ENCODE measurements at regions not wholly inside any gene's neighbourhood (a gene's known extent, or its start where the extent isn't known, plus 50 kb on each side); places are given as distances from the start of the nearest gene placed in this dataset.

- DNase-seq (ENCODE audit: extremely low spot score) = no peak
- ChIA-PET POLR2A (no interaction called here), CTCF (interaction anchor here (0.7 to 1.5 kb wide), 4 partner anchors 10 to 54 kb away, joined by 3 to 6 read pairs (median 4); no protein-coding TSS in a partner anchor)
- no peak for TF ChIP-seq CTCF (IDR thresholded peaks at IDR 0.05; ENCODE audit: control extremely low read depth, extremely low read depth, low read depth, missing control alignments)
Measured at GRCh38 chr3:8282541-8283165, 219.0 kb upstream of the LMCD1 start.

- no peak for DNase-seq (ENCODE audit: extremely low spot score)
- no peak for TF ChIP-seq CTCF (IDR thresholded peaks at IDR 0.05; ENCODE audit: control extremely low read depth, extremely low read depth, low read depth, missing control alignments)
- ChIA-PET CTCF (no interaction called here), POLR2A (no interaction called here)
Measured at GRCh38 chr3:8283193-8283592, 218.4 kb upstream of the LMCD1 start.

- TF ChIP-seq CTCF (IDR thresholded peaks at IDR 0.05; ENCODE audit: control extremely low read depth, extremely low read depth, low read depth, missing control alignments) = no peak
- DNase-seq (ENCODE audit: extremely low spot score) = no peak
- POLR2A ChIA-PET = no interaction called here
- CTCF ChIA-PET = interaction anchor here (1.0 to 1.3 kb wide), 3 partner anchors 10 to 16 kb away, joined by 3 read pairs; no protein-coding TSS in a partner anchor
Measured at GRCh38 chr3:8286086-8286485, 215.5 kb upstream of the LMCD1 start.

- ChIA-PET POLR2A (no interaction called here), CTCF (interaction anchor here (1.0 to 1.3 kb wide), 3 partner anchors 10 to 15 kb away, joined by 3 read pairs; no protein-coding TSS in a partner anchor)
- DNase-seq (ENCODE audit: extremely low spot score) = no peak
- TF ChIP-seq CTCF (IDR thresholded peaks at IDR 0.05; ENCODE audit: control extremely low read depth, extremely low read depth, low read depth, missing control alignments) = no peak
Measured at GRCh38 chr3:8286749-8287148, 214.9 kb upstream of the LMCD1 start.

GRCh38 chr3:8290611-8291010, 211.0 kb upstream of the LMCD1 start:
- TF ChIP-seq CTCF (IDR thresholded peaks at IDR 0.05; ENCODE audit: control extremely low read depth, extremely low read depth, low read depth, missing control alignments) = no peak
- POLR2A ChIA-PET = no interaction called here
- DNase-seq (ENCODE audit: extremely low spot score) = no peak
- CTCF ChIA-PET = interaction anchor here (1.2 to 4.5 kb wide), 4 partner anchors 10 to 20 kb away, joined by 3 to 19 read pairs (median 7); no protein-coding TSS in a partner anchor

GRCh38 chr3:8296461-8296860, 205.2 kb upstream of the LMCD1 start:
- ChIA-PET POLR2A (no interaction called here), CTCF (interaction anchor here (1.0 kb wide), 1 partner anchor 9 kb away, joined by 3 read pairs; no protein-coding TSS in a partner anchor)
- no peak for TF ChIP-seq CTCF (IDR thresholded peaks at IDR 0.05; ENCODE audit: control extremely low read depth, extremely low read depth, low read depth, missing control alignments)
- DNase-seq (ENCODE audit: extremely low spot score) = no peak

Data from GM10248 (cell line).